ENCODE measurements at regions not wholly inside any gene's neighbourhood (a gene's known extent, or its start where the extent isn't known, plus 50 kb on each side); places are given as distances from the start of the nearest gene placed in this dataset.
"Not testable (repeated sequence)": the region's sequence is repeated elsewhere in the genome, so short reads cannot be mapped to it uniquely, and the experiment has no call there.

DNA sequence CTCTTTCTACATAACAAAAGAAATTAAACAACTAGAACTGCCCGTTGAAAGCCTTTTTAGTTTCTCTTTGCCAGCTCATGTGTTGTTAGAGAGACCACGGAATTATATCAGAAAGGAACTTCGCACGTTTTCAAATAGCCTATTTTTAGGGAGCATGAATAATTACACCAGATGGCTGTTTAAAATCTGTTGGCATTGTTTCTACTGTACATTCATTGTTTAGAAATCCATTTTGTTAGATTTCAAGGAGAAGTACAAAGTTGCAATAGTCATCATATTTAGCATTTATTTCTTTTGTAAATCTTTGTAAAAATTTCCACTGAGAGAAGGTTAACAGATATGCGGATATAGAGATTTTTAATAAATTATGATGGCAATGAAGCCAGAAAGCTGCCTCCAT, 403.0 kb upstream of the HS3ST1 start:
- no peak for DNase-seq (ENCODE audit: extremely low read depth, low read depth)
- TF ChIP-seq, protein P1, sequence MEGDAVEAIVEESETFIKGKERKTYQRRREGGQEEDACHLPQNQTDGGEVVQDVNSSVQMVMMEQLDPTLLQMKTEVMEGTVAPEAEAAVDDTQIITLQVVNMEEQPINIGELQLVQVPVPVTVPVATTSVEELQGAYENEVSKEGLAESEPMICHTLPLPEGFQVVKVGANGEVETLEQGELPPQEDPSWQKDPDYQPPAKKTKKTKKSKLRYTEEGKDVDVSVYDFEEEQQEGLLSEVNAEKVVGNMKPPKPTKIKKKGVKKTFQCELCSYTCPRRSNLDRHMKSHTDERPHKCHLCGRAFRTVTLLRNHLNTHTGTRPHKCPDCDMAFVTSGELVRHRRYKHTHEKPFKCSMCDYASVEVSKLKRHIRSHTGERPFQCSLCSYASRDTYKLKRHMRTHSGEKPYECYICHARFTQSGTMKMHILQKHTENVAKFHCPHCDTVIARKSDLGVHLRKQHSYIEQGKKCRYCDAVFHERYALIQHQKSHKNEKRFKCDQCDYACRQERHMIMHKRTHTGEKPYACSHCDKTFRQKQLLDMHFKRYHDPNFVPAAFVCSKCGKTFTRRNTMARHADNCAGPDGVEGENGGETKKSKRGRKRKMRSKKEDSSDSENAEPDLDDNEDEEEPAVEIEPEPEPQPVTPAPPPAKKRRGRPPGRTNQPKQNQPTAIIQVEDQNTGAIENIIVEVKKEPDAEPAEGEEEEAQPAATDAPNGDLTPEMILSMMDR (IDR thresholded peaks at IDR 0.05; ENCODE audit: low read depth, low read length): no peak

DNA sequence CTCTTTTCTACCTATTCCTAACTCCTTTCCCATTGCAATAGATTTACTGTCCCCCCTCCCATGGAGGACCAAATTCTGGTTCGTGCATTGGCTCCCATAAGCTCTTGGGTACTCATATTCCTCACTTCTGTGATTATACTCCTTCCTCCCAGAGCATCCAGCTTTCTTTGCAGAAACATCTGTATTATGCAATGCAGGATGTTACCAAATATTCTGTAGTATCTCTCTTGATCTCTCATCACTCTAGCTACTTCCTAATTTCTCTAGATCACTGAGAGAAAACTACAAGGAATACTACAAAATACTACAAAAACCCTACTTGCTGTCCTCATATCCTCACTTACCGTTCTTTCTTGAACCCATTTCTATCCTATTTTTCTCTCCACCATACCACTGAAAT, 395.9 kb upstream of the HS3ST1 start:
- TF ChIP-seq, protein P1 (IDR thresholded peaks at IDR 0.05; ENCODE audit: low read depth, low read length): no peak
- no peak for DNase-seq (ENCODE audit: extremely low read depth, low read depth)

GRCh38 chr4:11821772-11822430, 393.2 kb upstream of the HS3ST1 start:
- TF ChIP-seq, protein P1 (IDR thresholded peaks at IDR 0.05; ENCODE audit: low read depth, low read length): no peak
- no peak for DNase-seq (ENCODE audit: extremely low read depth, low read depth)

- TF ChIP-seq, protein P1 (IDR thresholded peaks at IDR 0.05; ENCODE audit: low read depth, low read length): no peak
- no peak for DNase-seq (ENCODE audit: extremely low read depth, low read depth)
Observed at GRCh38 chr4:11817088-11817487, 388.4 kb upstream of the HS3ST1 start.

GRCh38 chr4:11814758-11815157, 386.1 kb upstream of the HS3ST1 start:
- TF ChIP-seq, protein P1 (IDR thresholded peaks at IDR 0.05; ENCODE audit: low read depth, low read length): no peak
- DNase-seq (ENCODE audit: extremely low read depth, low read depth): no peak

DNA sequence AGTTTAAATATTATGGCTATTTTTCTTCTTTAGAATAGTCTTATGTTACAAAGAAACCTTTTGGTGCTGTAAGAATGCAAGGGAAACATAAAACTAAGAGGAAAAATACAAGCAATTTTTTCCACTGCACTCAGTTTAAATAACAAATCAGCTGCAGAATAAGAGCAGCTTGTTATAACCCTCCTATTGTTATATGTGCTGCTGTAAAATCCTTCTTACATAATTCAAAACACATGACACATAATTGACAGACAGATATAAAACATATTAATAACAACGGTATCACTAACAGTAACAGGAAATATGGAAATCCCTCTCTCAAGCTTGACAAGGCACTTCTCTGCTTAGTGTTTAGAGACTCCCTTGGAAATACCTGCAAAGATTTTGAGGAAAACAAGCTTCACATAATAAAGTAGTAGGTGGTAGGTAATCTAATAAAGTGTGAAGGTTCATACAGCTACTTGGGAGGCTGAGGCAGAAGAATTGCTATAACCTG, 385.3 kb upstream of the HS3ST1 start:
- DNase-seq (ENCODE audit: extremely low read depth, low read depth): no peak
- TF ChIP-seq, protein P1 (IDR thresholded peaks at IDR 0.05; ENCODE audit: low read depth, low read length): no peak

DNA sequence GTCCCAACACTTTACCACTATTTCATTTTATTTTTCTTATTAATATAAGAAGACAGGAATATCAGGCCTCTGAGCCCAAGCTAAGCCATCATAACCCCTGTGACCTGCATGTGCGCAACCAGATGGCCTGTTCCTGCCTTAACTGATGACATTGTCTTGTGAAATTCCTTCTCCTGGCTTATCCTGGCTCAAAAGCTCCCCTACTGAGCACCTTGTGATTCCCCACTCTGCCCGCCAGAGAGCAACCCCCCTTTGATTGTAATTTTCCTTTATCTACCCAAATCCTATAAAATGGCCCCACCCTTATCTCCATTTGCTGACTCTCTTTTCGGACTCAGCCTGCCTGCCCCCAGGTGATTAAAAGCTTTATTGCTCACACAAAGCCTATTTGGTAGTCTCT, 382.8 kb upstream of the HS3ST1 start:
- not testable (repeated sequence) for DNase-seq (ENCODE audit: extremely low read depth, low read depth)

DNA sequence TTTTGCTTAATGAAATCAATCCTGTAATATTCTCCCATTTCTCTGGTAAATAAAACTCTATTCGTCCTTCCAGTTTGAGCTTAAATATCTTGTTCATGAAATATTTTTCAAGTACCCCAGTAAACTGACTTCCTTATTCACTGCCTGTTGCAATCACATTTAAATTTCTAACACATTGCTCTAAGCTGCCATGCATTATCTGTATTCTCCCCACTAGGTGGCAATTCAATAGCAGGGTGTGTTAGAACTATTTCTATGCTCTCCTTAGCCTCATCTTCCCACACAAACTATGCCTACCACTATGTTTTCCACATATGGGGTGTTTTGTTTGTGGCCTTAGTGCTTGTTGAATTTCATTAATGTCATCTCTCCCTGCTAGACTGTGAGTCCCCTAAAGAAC, 377.1 kb upstream of the HS3ST1 start:
- no peak for DNase-seq (ENCODE audit: extremely low read depth, low read depth)
- TF ChIP-seq, protein P1 (IDR thresholded peaks at IDR 0.05; ENCODE audit: low read depth, low read length): no peak
